ENCODE measurements at regions not wholly inside any gene's neighbourhood (a gene's known extent, or its start where the extent isn't known, plus 50 kb on each side); places are given as distances from the start of the nearest gene placed in this dataset.

DNA sequence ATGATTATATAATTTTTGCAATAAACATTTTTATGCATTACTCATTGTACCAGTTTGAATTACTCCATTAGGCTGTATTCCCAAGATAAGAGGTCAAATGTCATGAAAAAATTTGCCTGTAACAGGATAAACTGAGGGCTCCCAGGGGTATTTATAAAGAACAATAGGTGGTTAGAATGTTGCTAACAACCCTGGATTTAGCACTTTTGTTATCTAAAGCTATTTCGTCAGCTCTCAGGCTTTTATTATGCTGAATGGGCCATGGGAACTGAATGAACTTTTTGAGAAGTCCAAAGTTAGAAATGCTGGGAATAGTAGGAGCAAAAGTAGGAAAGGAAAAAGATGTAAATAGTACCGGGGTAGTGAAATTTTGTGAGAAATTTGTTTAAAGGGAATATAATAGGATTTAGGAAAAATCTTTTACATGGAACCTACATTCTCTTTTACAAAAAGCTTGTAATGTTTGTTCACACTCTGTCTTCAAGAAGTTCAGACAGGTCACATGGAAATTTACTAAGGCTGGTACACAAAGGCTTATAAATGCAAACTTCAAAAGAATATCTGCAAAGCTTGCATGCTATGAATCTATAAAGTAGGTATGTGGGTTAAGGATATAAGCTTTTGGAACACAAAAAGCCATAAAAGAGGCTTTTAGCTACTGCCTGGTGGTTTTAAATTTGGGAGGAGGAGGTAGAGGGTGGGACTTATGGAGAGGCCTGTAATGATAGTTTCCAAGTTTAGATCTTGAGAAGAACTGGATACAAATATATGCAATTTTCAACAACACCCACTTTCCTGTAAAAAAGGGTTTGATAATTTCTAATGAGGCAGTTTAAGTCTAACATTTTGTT lies 445.8 kb upstream of the NAALADL2 start:
- TF ChIP-seq, protein P1, sequence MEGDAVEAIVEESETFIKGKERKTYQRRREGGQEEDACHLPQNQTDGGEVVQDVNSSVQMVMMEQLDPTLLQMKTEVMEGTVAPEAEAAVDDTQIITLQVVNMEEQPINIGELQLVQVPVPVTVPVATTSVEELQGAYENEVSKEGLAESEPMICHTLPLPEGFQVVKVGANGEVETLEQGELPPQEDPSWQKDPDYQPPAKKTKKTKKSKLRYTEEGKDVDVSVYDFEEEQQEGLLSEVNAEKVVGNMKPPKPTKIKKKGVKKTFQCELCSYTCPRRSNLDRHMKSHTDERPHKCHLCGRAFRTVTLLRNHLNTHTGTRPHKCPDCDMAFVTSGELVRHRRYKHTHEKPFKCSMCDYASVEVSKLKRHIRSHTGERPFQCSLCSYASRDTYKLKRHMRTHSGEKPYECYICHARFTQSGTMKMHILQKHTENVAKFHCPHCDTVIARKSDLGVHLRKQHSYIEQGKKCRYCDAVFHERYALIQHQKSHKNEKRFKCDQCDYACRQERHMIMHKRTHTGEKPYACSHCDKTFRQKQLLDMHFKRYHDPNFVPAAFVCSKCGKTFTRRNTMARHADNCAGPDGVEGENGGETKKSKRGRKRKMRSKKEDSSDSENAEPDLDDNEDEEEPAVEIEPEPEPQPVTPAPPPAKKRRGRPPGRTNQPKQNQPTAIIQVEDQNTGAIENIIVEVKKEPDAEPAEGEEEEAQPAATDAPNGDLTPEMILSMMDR (conservative IDR thresholded peaks at IDR 0.05; ENCODE audit: low read depth, low read length) = no peak
- TF ChIP-seq EZH2phosphoT487 (IDR thresholded peaks at IDR 0.05; ENCODE audit: borderline replicate concordance, low read length) (no peak), EZH2 (IDR thresholded peaks at IDR 0.05; ENCODE audit: low read length, unreplicated experiment) (no peak)
